B cell (primary cell): ENCODE measurements at regions not wholly inside any gene's neighbourhood (a gene's known extent, or its start where the extent isn't known, plus 50 kb on each side); places are given as distances from the start of the nearest gene placed in this dataset.

Experiments
- ATAC-seq: fragments of 200-7000 bp; cut with Tn5 transposase; one replicate; pipeline ENCODE4 v1.10.0; 2021; ENCODE audit warnings: low read depth, mild to moderate bottlenecking, moderate number of reproducible peaks, moderate library complexity
- CTCF ChIA-PET: fragments of 350-600 bp; sonication (Branson Sonifier 250); formaldehyde crosslinking; loops from one replicate; lab custom pipeline; 2021; ENCODE audit warnings: antibody characterized with exemption, inconsistent platforms; lab: Charles Lee
- POLR2A ChIA-PET: fragments of 350-600 bp; sonication (Branson Sonifier 250); formaldehyde crosslinking; loops from one replicate; lab custom pipeline; 2021; ENCODE audit warnings: antibody characterized with exemption; lab: Charles Lee
- DNase-seq: peaks from one replicate; pipeline ENCODE4 v3.0.0; 2013
- H2AFZ ChIP-seq: 2 replicates; pipeline ENCODE4 v1.6.1; 2012; ENCODE audit warnings: mild to moderate bottlenecking, low read depth, low read length; ENCODE audit not compliant: insufficient read depth, poor library complexity, severe bottlenecking
- H3K27ac ChIP-seq, 2 donors: 1 replicate in 1 of 2; 2 replicates in 1 of 2; pipeline ENCODE4 v1.5.1; 2012 to 2013; ENCODE audit warnings: low read length in 2 of 2, mild to moderate bottlenecking in 2 of 2, moderate library complexity in 1 of 2
- H3K27me3 ChIP-seq, 4 experiments: fragments of 200-600 bp in 1 of 4; sonication (generic) in 1 of 4; replicated peaks in 1 of 4; 1 replicate in 2 of 4; 2 replicates in 2 of 4; pipeline versions ENCODE4 v1.6.1 to v1.7.0; 2013 to 2016; ENCODE audit warnings: low read length in 3 of 4, mild to moderate bottlenecking in 2 of 4, mixed read lengths in 1 of 4, moderate library complexity in 1 of 4; ENCODE audit not compliant: insufficient read depth in 4 of 4, control insufficient read depth in 3 of 4; ENCODE audit errors: control extremely low read depth in 1 of 4
- H3K36me3 ChIP-seq, 2 experiments: replicated peaks in 1 of 2; 1 replicate in 1 of 2; 2 replicates in 1 of 2; pipeline versions ENCODE4 v1.6.1 to v1.7.1; 2013; ENCODE audit warnings: low read length in 1 of 2; ENCODE audit not compliant: insufficient read depth in 2 of 2, control insufficient read depth in 1 of 2; ENCODE audit errors: control extremely low read depth in 1 of 2, extremely low read depth in 1 of 2
- H3K4me1 ChIP-seq, 2 donors: fragments of 200-600 bp in 1 of 2; sonication (generic) in 1 of 2; 1 replicate in 1 of 2; 2 replicates in 1 of 2; pipeline versions ENCODE4 v1.5.1 to v1.6.1; 2013 to 2017; ENCODE audit warnings: low read length in 2 of 2; ENCODE audit not compliant: control insufficient read depth in 2 of 2, insufficient read depth in 2 of 2
- H3K4me2 ChIP-seq: replicated peaks from 2 replicates; pipeline ENCODE3; 2012; ENCODE audit warnings: mild to moderate bottlenecking, low read depth, low read length; ENCODE audit not compliant: poor library complexity, severe bottlenecking
- H3K4me3 ChIP-seq, 5 experiments: fragments of 200-600 bp in 1 of 5; sonication (generic) in 1 of 5; 1 replicate in 3 of 5; 2 replicates in 2 of 5; pipeline versions ENCODE4 v1.5.1 to v1.7.0; 2011 to 2016; ENCODE audit warnings: low read length in 4 of 5, mild to moderate bottlenecking in 4 of 5, low read depth in 2 of 5, control low read depth in 1 of 5, moderate library complexity in 1 of 5; ENCODE audit not compliant: insufficient read depth in 1 of 5; ENCODE audit errors: control extremely low read depth in 1 of 5, extremely low read depth in 1 of 5
- H3K79me2 ChIP-seq: fragments of 200-600 bp; sonication (generic); one replicate; pipeline ENCODE4 v1.6.0; 2016; ENCODE audit warnings: low read length; ENCODE audit not compliant: control insufficient read depth, insufficient read depth
- H3K9ac ChIP-seq: fragments of 200-600 bp; sonication (generic); 2 replicates; pipeline ENCODE4 v1.6.1; 2017; ENCODE audit warnings: mild to moderate bottlenecking, low read length, moderate library complexity
- H3K9me3 ChIP-seq, 3 donors: one replicate each; pipeline versions ENCODE4 v1.6.1 to v1.7.1; 2013; ENCODE audit warnings: low read length in 2 of 3; ENCODE audit not compliant: control insufficient read depth in 2 of 3, insufficient read depth in 1 of 3; ENCODE audit errors: control extremely low read depth in 1 of 3
- H4K20me1 ChIP-seq: 2 replicates; pipeline ENCODE4 v1.6.0; 2012; ENCODE audit warnings: mild to moderate bottlenecking, low read length; ENCODE audit not compliant: insufficient read depth, control insufficient read depth, poor library complexity, severe bottlenecking
- H3K27ac Mint-ChIP-seq: one replicate; pipeline ENCODE4 v1.8.0; 2021; ENCODE audit warnings: mixed read lengths
- H3K27me3 Mint-ChIP-seq: one replicate; pipeline ENCODE4 v1.8.0; 2021; ENCODE audit warnings: mixed read lengths
- H3K4me1 Mint-ChIP-seq: one replicate; pipeline ENCODE4 v1.8.0; 2021; ENCODE audit warnings: mixed read lengths
- H3K4me3 Mint-ChIP-seq: one replicate; pipeline ENCODE4 v1.8.0; 2021; ENCODE audit warnings: mixed read lengths
- H3K9me3 Mint-ChIP-seq: one replicate; pipeline ENCODE4 v1.8.0; 2022; ENCODE audit warnings: mixed read lengths; ENCODE audit not compliant: insufficient read depth
- CTCF ChIP-seq: fragments of 200-600 bp; IDR thresholded peaks from one replicate; pipeline ENCODE4 v1.8.0; 2022; ENCODE audit warnings: antibody characterized with exemption, mild to moderate bottlenecking
- EZH2 ChIP-seq: IDR thresholded peaks from 2 replicates; pipeline ENCODE4 v1.6.1; 2012; ENCODE audit warnings: borderline replicate concordance, low read depth, mild to moderate bottlenecking, moderate library complexity, low read length; ENCODE audit not compliant: insufficient read depth, poor library complexity, severe bottlenecking
- WGBS: methylation state at CpG from one replicate; pipeline ENCODE4 v1.1.5; 2013; ENCODE audit warnings: missing lambda C conversion rate; ENCODE audit not compliant: insufficient coverage; 5-methylcytosine and 5-hydroxymethylcytosine counted together
- intact Hi-C: fragments of 100-400 bp; cut with micrococcal nuclease; formaldehyde crosslinking; loops from one replicate; pipeline ENCODE4 v1.10.0; 2022

GRCh38 chr21:22136740-22137139 is 1138.5 kb downstream of the NCAM2 start:
- Histone ChIP-seq H4K20me1 (no peaks in the 10 kb centered on the region), H2AFZ (no peak overlapping the region), H3K4me2 (no peak overlapping the region), H3K36me3 (no peaks in the 10 kb centered on the region), H3K9ac (no peak overlapping the region), H3K9me3 (peaks cover 0 to 2% (median 0%) of the 10 kb centered on the region in 3 donors), H3K4me1 (no peaks in the 10 kb centered on the region), H3K79me2 (no peaks in the 10 kb centered on the region), H3K27ac (no peak overlapping the region), H3K27me3 (no peaks in the 10 kb centered on the region), H3K4me3 (no peak overlapping the region)
- ChIA-PET CTCF (no interaction called here), POLR2A (no interaction called here)
- H3K27me3 Mint-ChIP-seq = no peaks in the 10 kb centered on the region
- peaks cover 2% of the 10 kb centered on the region for H3K9me3 Mint-ChIP-seq
- intact Hi-C loops = no loop called here
- no peak overlapping the region for H3K4me3 Mint-ChIP-seq
- ATAC-seq (no peak), DNase-seq (no peak)
- WGBS = 100% methylated on average over 2 of the region's 3 CpGs
- TF ChIP-seq CTCF (no peak), EZH2 (no peak)
- H3K27ac Mint-ChIP-seq = no peak overlapping the region
- H3K4me1 Mint-ChIP-seq = no peaks in the 10 kb centered on the region

GRCh38 chr21:22138297-22139016 is 1140.2 kb downstream of the NCAM2 start:
- Mint-ChIP-seq H3K9me3 (peaks cover 4% of the 10 kb centered on the region), H3K27me3 (no peaks in the 10 kb centered on the region), H3K4me3 (no peak overlapping the region), H3K27ac (no peak overlapping the region), H3K4me1 (no peaks in the 10 kb centered on the region)
- WGBS = 100% methylated on average over 1 of the region's 18 CpGs
- H3K4me1 ChIP-seq = no peaks in the 10 kb centered on the region
- no peaks in the 10 kb centered on the region for H3K79me2 ChIP-seq
- ChIA-PET POLR2A (no interaction called here), CTCF (no interaction called here)
- ATAC-seq (no peak), DNase-seq (no peak)
- H3K9me3 ChIP-seq = peaks cover 0 to 2% (median 0%) of the 10 kb centered on the region in 3 donors
- no peak overlapping the region for H2AFZ ChIP-seq
- H3K36me3 ChIP-seq = no peaks in the 10 kb centered on the region
- no peak overlapping the region for H3K9ac ChIP-seq
- no peak overlapping the region for H3K4me2 ChIP-seq
- H3K4me3 ChIP-seq = no peak overlapping the region
- intact Hi-C loops = no loop called here
- H4K20me1 ChIP-seq = no peaks in the 10 kb centered on the region
- TF ChIP-seq EZH2 = no peak
- TF ChIP-seq CTCF = no peak
- no peaks in the 10 kb centered on the region for H3K27me3 ChIP-seq
- no peak overlapping the region for H3K27ac ChIP-seq
